ENCODE measurements at regions not wholly inside any gene's neighbourhood (a gene's known extent, or its start where the extent isn't known, plus 50 kb on each side); places are given as distances from the start of the nearest gene placed in this dataset.

GRCh38 chr7:32137059-32137458 is 66.9 kb upstream of the PDE1C start:
- DNase-seq = no peak

- no peak for DNase-seq
These were observed 60.9 kb upstream of the PDE1C start for GRCh38 chr7:32131091-32131490.

- no peak for DNase-seq
These were observed 56.6 kb upstream of the PDE1C start for GRCh38 chr7:32126843-32127242.

All from activated naive CD4-positive, alpha-beta T cell treated with Interleukin-2 at 50 U/mL for 16 hours (primary cell).